Caki2 (cell line): ENCODE measurements at regions not wholly inside any gene's neighbourhood (a gene's known extent, or its start where the extent isn't known, plus 50 kb on each side); places are given as distances from the start of the nearest gene placed in this dataset.
"Not testable (repeated sequence)": the region's sequence is repeated elsewhere in the genome, so short reads cannot be mapped to it uniquely, and the experiment has no call there.

Experiments
- DNase-seq: peaks from one replicate; pipeline ENCODE4 v3.0.0-alpha.2; 2015; ENCODE audit warnings: low read depth
- in situ Hi-C: cut with HindIII; loops from 2 replicates; pipeline ENCODE4 v1.10.0; 2016; ENCODE audit warnings: low sequenced_read_pairs, low pct_unique_long_range_greater_than_20kb, mixed read lengths

GRCh38 chr3:197360095-197360494 lies 61.7 kb upstream of the DLG1 start:
- in situ Hi-C loops, DNase-seq: not testable (repeated sequence)

- in situ Hi-C loops, DNase-seq: not testable (repeated sequence)
Measured at GRCh38 chr3:197359476-197359875, 61.1 kb upstream of the DLG1 start.

DNA sequence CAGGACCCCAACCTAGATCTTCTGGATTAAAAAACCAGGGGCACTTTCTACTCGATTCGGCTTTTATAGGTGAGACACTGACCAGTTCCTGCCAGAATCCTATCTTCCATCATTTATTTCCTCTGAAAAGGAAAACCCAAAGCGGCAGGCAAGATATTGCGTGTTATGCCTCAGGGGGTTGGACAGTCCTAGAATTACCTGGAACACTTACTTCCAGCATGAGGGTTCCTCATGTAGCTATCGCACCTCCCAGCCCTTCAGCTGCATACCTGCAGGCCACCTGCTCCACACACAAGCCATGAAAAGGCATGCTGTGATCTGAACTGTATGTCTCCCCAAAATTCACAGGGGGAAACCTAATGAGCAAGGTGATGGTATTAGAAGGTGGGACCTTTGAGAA lies 58.3 kb upstream of the DLG1 start:
- no peak for DNase-seq
- in situ Hi-C loops, result no loop called here

GRCh38 chr3:197356275-197356674 lies 57.9 kb upstream of the DLG1 start:
- in situ Hi-C loops, result no loop called here
- no peak for DNase-seq

DNA sequence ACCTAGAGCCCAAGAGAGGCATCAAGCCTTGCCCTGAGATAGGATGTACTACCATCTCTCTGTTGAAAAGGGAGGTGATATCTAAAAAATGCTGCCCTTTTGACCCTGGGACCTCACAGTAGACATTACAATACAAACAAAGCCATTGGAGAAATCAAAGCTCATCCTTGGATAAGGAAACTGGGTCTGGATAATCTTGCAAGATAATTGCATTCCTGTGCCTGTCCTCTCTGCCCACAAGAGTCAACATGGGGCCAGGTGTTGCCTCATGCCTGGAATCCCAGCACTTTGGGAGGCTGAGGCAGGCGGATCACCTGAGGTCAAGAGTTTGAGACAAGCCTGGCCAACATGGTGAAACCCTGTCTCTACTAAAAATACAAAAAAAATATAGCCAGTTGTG lies 57.3 kb upstream of the DLG1 start:
- no peak for DNase-seq
- in situ Hi-C loops, result no loop called here

- DNase-seq, result no peak
- in situ Hi-C loops, result no loop called here
Measured at GRCh38 chr3:197354568-197355001, 56.2 kb upstream of the DLG1 start.

- DNase-seq, result no peak
- in situ Hi-C loops, result no loop called here
Measured at GRCh38 chr3:197353867-197354567, 55.6 kb upstream of the DLG1 start.

- DNase-seq, result no peak
- in situ Hi-C loops, result no loop called here
Measured at GRCh38 chr3:197353001-197353866, 54.8 kb upstream of the DLG1 start.

DNA sequence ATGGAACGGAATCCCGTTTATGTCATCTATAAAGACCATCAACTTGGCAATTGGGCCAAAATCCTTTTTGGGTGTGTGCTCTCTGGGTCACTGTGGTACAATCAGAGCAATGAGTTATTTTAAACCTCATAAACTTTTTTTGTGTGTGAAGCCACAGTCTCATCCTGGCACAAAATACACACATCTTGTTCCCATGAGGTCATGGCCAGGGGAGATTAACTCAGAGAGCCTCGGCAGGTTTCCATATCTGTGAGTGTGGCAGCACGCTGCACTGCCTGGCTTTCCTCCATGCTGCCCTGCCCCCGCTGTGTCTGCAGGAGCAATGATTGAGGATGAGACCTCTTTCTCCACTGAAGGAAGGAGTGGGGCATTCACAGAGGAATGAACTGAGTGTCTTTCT lies 54.0 kb upstream of the DLG1 start:
- in situ Hi-C loops, result no loop called here
- DNase-seq, result no peak

GRCh38 chr3:197350446-197350845 lies 52.0 kb upstream of the DLG1 start:
- DNase-seq, result no peak
- in situ Hi-C loops, result no loop called here

DNA sequence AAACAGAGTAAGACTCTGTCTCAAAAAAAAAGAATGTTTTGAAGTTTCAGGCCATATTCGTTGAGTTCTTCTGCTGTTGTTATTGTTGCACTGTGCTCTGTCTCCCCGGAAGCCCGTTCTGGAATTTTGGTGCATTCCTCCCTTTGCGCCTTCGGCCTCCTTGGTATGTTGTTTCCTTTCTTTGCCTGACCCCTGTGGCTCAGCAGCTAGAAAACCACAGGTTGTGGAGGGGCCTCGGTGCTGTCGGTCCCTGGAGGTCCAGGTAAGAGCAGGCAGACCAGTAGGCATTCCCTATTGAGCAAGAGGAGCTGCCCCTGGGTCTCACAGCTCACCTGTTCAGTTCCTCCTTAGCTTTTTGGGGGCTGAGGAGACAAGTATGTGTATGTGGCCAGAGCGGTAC lies 51.0 kb upstream of the DLG1 start:
- in situ Hi-C loops, result no loop called here
- no peak for DNase-seq
